GM10266 (cell line): ENCODE measurements at regions not wholly inside any gene's neighbourhood (a gene's known extent, or its start where the extent isn't known, plus 50 kb on each side); places are given as distances from the start of the nearest gene placed in this dataset.

Source experiments
- DNase-seq: peaks from one replicate; pipeline ENCODE4 v3.0.0; 2012; ENCODE audit errors: extremely low spot score
- CTCF ChIP-seq: IDR thresholded peaks from 2 replicates; pipeline ENCODE4 v1.5.1; 2012; ENCODE audit warnings: mild to moderate bottlenecking, low read depth; ENCODE audit not compliant: control insufficient read depth, insufficient read depth; ENCODE audit errors: missing control alignments

GRCh38 chr13:79919091-79919490 is 421.8 kb downstream of the SPRY2 start:
- no peak for TF ChIP-seq CTCF
- no peak for DNase-seq

- no peak for TF ChIP-seq CTCF
- DNase-seq, result no peak
Observed at GRCh38 chr13:79918620-79919019, 422.3 kb downstream of the SPRY2 start.

- TF ChIP-seq CTCF, result no peak
- DNase-seq, result no peak
Observed at GRCh38 chr13:79917628-79918027, 423.3 kb downstream of the SPRY2 start.

GRCh38 chr13:79915114-79915811 is 425.7 kb downstream of the SPRY2 start:
- no peak for TF ChIP-seq CTCF
- DNase-seq, result no peak

- DNase-seq, result no peak
- no peak for TF ChIP-seq CTCF
Observed at GRCh38 chr13:79913141-79913827, 427.6 kb downstream of the SPRY2 start.

- no peak for DNase-seq
- no peak for TF ChIP-seq CTCF
Observed at GRCh38 chr13:79912403-79912802, 428.5 kb downstream of the SPRY2 start.

- TF ChIP-seq CTCF, result no peak
- no peak for DNase-seq
Observed at GRCh38 chr13:79910875-79911540, 429.9 kb downstream of the SPRY2 start.
